CD14-positive monocyte (primary cell): ENCODE measurements at regions not wholly inside any gene's neighbourhood (a gene's known extent, or its start where the extent isn't known, plus 50 kb on each side); places are given as distances from the start of the nearest gene placed in this dataset.

ENCODE experiments used
- DNase-seq, 3 donors: peaks; one replicate each; pipeline ENCODE4 v3.0.0-alpha.2; 2011 to 2022
- H2AFZ ChIP-seq: 2 replicates; pipeline ENCODE4 v1.6.0; 2012; ENCODE audit warnings: mild to moderate bottlenecking, low read depth, low read length, inconsistent platforms; ENCODE audit not compliant: insufficient read depth, poor library complexity, severe bottlenecking
- H3K27ac ChIP-seq, 2 donors: 1 replicate in 1 of 2; 2 replicates in 1 of 2; pipeline ENCODE4 v1.5.1; 2012 to 2013; ENCODE audit warnings: low read length in 2 of 2, control low read depth in 1 of 2, inconsistent platforms in 1 of 2, low read depth in 1 of 2, mild to moderate bottlenecking in 1 of 2
- H3K27me3 ChIP-seq, 2 donors: one replicate each; pipeline versions ENCODE4 v1.6.0 to v1.6.1; 2011 to 2013; ENCODE audit warnings: low read length in 2 of 2; ENCODE audit not compliant: control insufficient read depth in 2 of 2, insufficient read depth in 2 of 2
- H3K36me3 ChIP-seq, 2 donors: replicated peaks in 1 of 2; 1 replicate in 1 of 2; 2 replicates in 1 of 2; pipeline versions ENCODE4 v1.5.1 to v1.6.1; 2012 to 2013; ENCODE audit warnings: low read length in 2 of 2, control low read depth in 1 of 2, inconsistent platforms in 1 of 2, mild to moderate bottlenecking in 1 of 2; ENCODE audit not compliant: insufficient read depth in 2 of 2, control insufficient read depth in 1 of 2
- H3K4me1 ChIP-seq, 2 donors: 1 replicate in 1 of 2; 2 replicates in 1 of 2; pipeline versions ENCODE4 v1.5.1 to v1.6.1; 2012 to 2013; ENCODE audit warnings: low read length in 2 of 2, control low read depth in 1 of 2, inconsistent platforms in 1 of 2, mild to moderate bottlenecking in 1 of 2, moderate library complexity in 1 of 2; ENCODE audit not compliant: insufficient read depth in 2 of 2, control insufficient read depth in 1 of 2
- H3K4me2 ChIP-seq: replicated peaks from 2 replicates; pipeline ENCODE3; 2012; ENCODE audit warnings: low read length, moderate library complexity, mild to moderate bottlenecking; ENCODE audit not compliant: poor library complexity, severe bottlenecking; ENCODE audit errors: extremely low read depth
- H3K4me3 ChIP-seq, 3 experiments: fragments of 200-600 bp in 1 of 3; sonication (generic) in 1 of 3; replicated peaks in 1 of 3; 1 replicate in 2 of 3; 2 replicates in 1 of 3; pipeline ENCODE4 v1.5.1; 2011 to 2013; ENCODE audit warnings: low read length in 3 of 3, mild to moderate bottlenecking in 3 of 3, control low read depth in 2 of 3, low read depth in 2 of 3, inconsistent platforms in 1 of 3, moderate library complexity in 1 of 3
- H3K79me2 ChIP-seq: 2 replicates; pipeline ENCODE4 v1.6.0; 2012; ENCODE audit warnings: mild to moderate bottlenecking, control low read depth, inconsistent platforms, low read length, moderate library complexity; ENCODE audit not compliant: insufficient read depth
- H3K9ac ChIP-seq: 2 replicates; pipeline ENCODE4 v1.6.0; 2017; ENCODE audit warnings: low read length, mild to moderate bottlenecking; ENCODE audit not compliant: insufficient read depth, poor library complexity, severe bottlenecking
- H3K9me3 ChIP-seq, 2 donors: replicated peaks in 1 of 2; 1 replicate in 1 of 2; 2 replicates in 1 of 2; pipeline versions ENCODE4 v1.5.1 to v1.6.1; 2012 to 2013; ENCODE audit warnings: low read length in 2 of 2, control low read depth in 1 of 2; ENCODE audit not compliant: control insufficient read depth in 1 of 2, insufficient read depth in 1 of 2
- H4K20me1 ChIP-seq: 2 replicates; pipeline ENCODE4 v1.6.0; 2012; ENCODE audit warnings: mild to moderate bottlenecking, low read length, control low read depth, moderate library complexity; ENCODE audit not compliant: insufficient read depth
- H3K27ac Mint-ChIP-seq, 7 donors: one replicate each; pipeline ENCODE4 v1.8.0; 2020; ENCODE audit warnings: mild to moderate bottlenecking in 7 of 7, mixed read lengths in 7 of 7, moderate library complexity in 6 of 7, inconsistent platforms in 2 of 7
- H3K27me3 Mint-ChIP-seq, 3 donors: one replicate each; pipeline ENCODE4 v1.8.0; 2021 to 2022; ENCODE audit warnings: low read depth in 3 of 3, mild to moderate bottlenecking in 3 of 3, mixed read lengths in 3 of 3, moderate library complexity in 3 of 3, inconsistent platforms in 1 of 3
- H3K36me3 Mint-ChIP-seq, 2 donors: one replicate each; pipeline ENCODE4 v1.8.0; 2020; ENCODE audit warnings: mixed read lengths in 2 of 2, inconsistent platforms in 1 of 2, mild to moderate bottlenecking in 1 of 2
- H3K4me1 Mint-ChIP-seq: one replicate; pipeline ENCODE4 v1.8.0; 2020; ENCODE audit warnings: mild to moderate bottlenecking, mixed read lengths
- H3K4me3 Mint-ChIP-seq, 2 donors: one replicate each; pipeline ENCODE4 v1.8.0; 2020; ENCODE audit warnings: mild to moderate bottlenecking in 2 of 2, mixed read lengths in 2 of 2, moderate library complexity in 1 of 2
- H3K9me3 Mint-ChIP-seq, 7 donors: one replicate each; pipeline ENCODE4 v1.8.0; 2020 to 2022; ENCODE audit warnings: mixed read lengths in 7 of 7, mild to moderate bottlenecking in 6 of 7, moderate library complexity in 6 of 7, inconsistent platforms in 2 of 7
- WGBS: methylation state at CpG from one replicate; pipeline ENCODE4 v1.1.5; 2013; ENCODE audit warnings: missing lambda C conversion rate; ENCODE audit not compliant: insufficient coverage; 5-methylcytosine and 5-hydroxymethylcytosine counted together
- intact Hi-C, 2 donors: fragments of 100-400 bp; cut with micrococcal nuclease; formaldehyde crosslinking; loops; one replicate each; pipeline versions ENCODE4 v1.15.0 to v1.15.1; 2023
- TF ChIP-seq, protein P1 (sequence below): fragments of 200-600 bp; IDR thresholded peaks from one replicate; pipeline ENCODE4 v1.8.0; 2022; ENCODE audit warnings: antibody characterized with exemption, mild to moderate bottlenecking

DNA sequence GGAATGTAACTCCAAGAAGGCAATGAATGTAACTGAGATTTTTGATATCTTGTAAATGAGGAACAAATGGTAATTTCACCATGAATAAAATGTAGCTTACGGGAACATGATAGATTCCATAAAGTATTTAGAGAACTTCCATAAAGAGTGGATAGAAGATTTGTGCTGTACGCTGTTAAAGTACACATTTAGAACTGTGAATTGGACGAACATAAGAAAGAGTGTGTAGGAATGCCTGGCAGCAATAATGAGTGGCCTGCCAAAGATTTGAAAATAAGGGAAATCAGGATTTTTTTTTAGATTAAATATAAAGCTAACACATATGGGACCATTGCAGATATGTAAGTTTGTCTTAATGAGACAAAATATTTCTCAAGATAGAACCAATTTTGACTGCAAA, 1153.3 kb upstream of the EYS start:
- no peak overlapping the region for H3K4me3 ChIP-seq

DNA sequence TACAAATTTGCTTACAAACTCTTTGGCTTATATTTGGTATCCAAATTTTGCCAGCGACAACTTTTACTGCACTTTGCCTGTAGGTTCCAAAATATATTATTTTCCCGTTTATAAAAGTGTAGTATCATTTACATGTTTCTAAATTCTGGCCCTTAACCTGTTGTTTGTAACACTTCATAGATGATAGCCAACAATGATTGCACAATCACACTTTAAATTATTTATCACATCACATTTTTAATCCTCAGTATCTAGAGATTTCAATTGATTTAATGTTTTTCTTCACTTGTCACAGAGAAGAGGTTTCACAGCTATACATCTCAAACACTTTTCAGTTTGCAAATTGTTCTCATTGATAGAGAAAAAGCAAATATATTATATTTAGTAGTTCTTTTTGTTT, 1151.2 kb upstream of the EYS start:
- intact Hi-C loops = no loop called here
- H3K9ac ChIP-seq = no peak overlapping the region
- H3K4me2 ChIP-seq = no peak overlapping the region
- Mint-ChIP-seq H3K36me3 (no peaks in the 10 kb centered on the region), H3K4me3 (no peak overlapping the region), H3K9me3 (peaks cover 0 to 3% (median 2%) of the 10 kb centered on the region in 7 donors), H3K27me3 (peaks cover 0 to 2% (median 0%) of the 10 kb centered on the region in 3 donors), H3K4me1 (no peaks in the 10 kb centered on the region), H3K27ac (no peak overlapping the region)
- H3K27ac ChIP-seq = no peak overlapping the region
- no peak overlapping the region for H2AFZ ChIP-seq
- no CpG with 5 or more reads among the region's 2 CpGs for WGBS
- no peaks in the 10 kb centered on the region for H3K27me3 ChIP-seq
- peaks cover 10 to 13% of the 10 kb centered on the region in 2 donors for H3K9me3 ChIP-seq
- no peaks in the 10 kb centered on the region for H3K36me3 ChIP-seq
- no peak for DNase-seq
- no peaks in the 10 kb centered on the region for H4K20me1 ChIP-seq
- TF ChIP-seq, protein P1, sequence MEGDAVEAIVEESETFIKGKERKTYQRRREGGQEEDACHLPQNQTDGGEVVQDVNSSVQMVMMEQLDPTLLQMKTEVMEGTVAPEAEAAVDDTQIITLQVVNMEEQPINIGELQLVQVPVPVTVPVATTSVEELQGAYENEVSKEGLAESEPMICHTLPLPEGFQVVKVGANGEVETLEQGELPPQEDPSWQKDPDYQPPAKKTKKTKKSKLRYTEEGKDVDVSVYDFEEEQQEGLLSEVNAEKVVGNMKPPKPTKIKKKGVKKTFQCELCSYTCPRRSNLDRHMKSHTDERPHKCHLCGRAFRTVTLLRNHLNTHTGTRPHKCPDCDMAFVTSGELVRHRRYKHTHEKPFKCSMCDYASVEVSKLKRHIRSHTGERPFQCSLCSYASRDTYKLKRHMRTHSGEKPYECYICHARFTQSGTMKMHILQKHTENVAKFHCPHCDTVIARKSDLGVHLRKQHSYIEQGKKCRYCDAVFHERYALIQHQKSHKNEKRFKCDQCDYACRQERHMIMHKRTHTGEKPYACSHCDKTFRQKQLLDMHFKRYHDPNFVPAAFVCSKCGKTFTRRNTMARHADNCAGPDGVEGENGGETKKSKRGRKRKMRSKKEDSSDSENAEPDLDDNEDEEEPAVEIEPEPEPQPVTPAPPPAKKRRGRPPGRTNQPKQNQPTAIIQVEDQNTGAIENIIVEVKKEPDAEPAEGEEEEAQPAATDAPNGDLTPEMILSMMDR = no peak
- H3K4me3 ChIP-seq = no peak overlapping the region
- H3K79me2 ChIP-seq = no peaks in the 10 kb centered on the region
- H3K4me1 ChIP-seq = no peaks in the 10 kb centered on the region

More for the DNA sequence above, 1153.3 kb upstream of the EYS start:
- Histone ChIP-seq H4K20me1 (no peaks in the 10 kb centered on the region), H3K9me3 (peaks cover 6 to 13% of the 10 kb centered on the region in 2 donors), H3K36me3 (no peaks in the 10 kb centered on the region), H3K27me3 (no peaks in the 10 kb centered on the region), H3K4me2 (no peak overlapping the region), H2AFZ (no peak overlapping the region), H3K79me2 (no peaks in the 10 kb centered on the region), H3K27ac (no peak overlapping the region), H3K4me1 (no peaks in the 10 kb centered on the region), H3K9ac (no peak overlapping the region)
- Mint-ChIP-seq H3K27ac (no peak overlapping the region), H3K9me3 (peaks cover 0 to 2% (median 2%) of the 10 kb centered on the region in 7 donors), H3K27me3 (peaks cover 0 to 2% (median 0%) of the 10 kb centered on the region in 3 donors), H3K4me3 (no peak overlapping the region), H3K4me1 (no peaks in the 10 kb centered on the region), H3K36me3 (no peaks in the 10 kb centered on the region)
- TF ChIP-seq, protein P1 = no peak
- intact Hi-C loops = no loop called here
- no peak for DNase-seq
- WGBS = 60% methylated on average over 1 of the region's 3 CpGs
